H1 (cell line): ENCODE measurements at regions not wholly inside any gene's neighbourhood (a gene's known extent, or its start where the extent isn't known, plus 50 kb on each side); places are given as distances from the start of the nearest gene placed in this dataset.

Source experiments
- CTCF ChIA-PET: fragments of 300-600 bp; sonication (Branson Sonifier 250); formaldehyde crosslinking; loops from one replicate; lab custom pipeline; 2021; ENCODE audit not compliant: partially characterized antibody; lab: Charles Lee
- POLR2A ChIA-PET: fragments of 300-600 bp; sonication (Branson Sonifier 250); formaldehyde crosslinking; loops from one replicate; lab custom pipeline; 2021; ENCODE audit warnings: inconsistent platforms; ENCODE audit not compliant: partially characterized antibody; lab: Charles Lee
- DNase-seq, 2 experiments: peaks; one replicate each; pipeline versions ENCODE4 v3.0.0 to v3.0.0-alpha.2; 2010 to 2022; ENCODE audit warnings: low spot score in 2 of 2, low read depth in 1 of 2, mixed read lengths in 1 of 2
- FAIRE-seq: peaks from 2 replicates; lab custom pipeline; 2011; peaks lifted over from hg19 to GRCh38; lab: Jason Lieb, UNC
- H2AFZ ChIP-seq: 2 replicates; pipeline ENCODE4 v1.8.1; 2012; ENCODE audit warnings: low read length, inconsistent platforms
- H2AK5ac ChIP-seq: 2 replicates; pipeline ENCODE4 v1.6.1; 2013; ENCODE audit warnings: low read depth, low read length
- H2BK120ac ChIP-seq: replicated peaks from 2 replicates; pipeline ENCODE3; 2013; ENCODE audit warnings: low read depth, low read length, inconsistent platforms
- H2BK12ac ChIP-seq: 2 replicates; pipeline ENCODE4 v1.6.1; 2013; ENCODE audit warnings: low read depth, low read length
- H2BK15ac ChIP-seq: 2 replicates; pipeline ENCODE4 v1.6.1; 2013; ENCODE audit warnings: low read length
- H2BK20ac ChIP-seq: 2 replicates; pipeline ENCODE4 v1.6.1; 2013; ENCODE audit warnings: low read length
- H2BK5ac ChIP-seq: 2 replicates; pipeline ENCODE4 v1.6.1; 2013; ENCODE audit warnings: low read depth, low read length
- H3K14ac ChIP-seq: 2 replicates; pipeline ENCODE4 v1.6.1; 2013; ENCODE audit warnings: inconsistent platforms; ENCODE audit not compliant: insufficient read length
- H3K18ac ChIP-seq: 2 replicates; pipeline ENCODE4 v1.6.1; 2013; ENCODE audit warnings: low read length; ENCODE audit errors: extremely low read depth
- H3K23ac ChIP-seq: 2 replicates; pipeline ENCODE4 v1.6.1; 2013; ENCODE audit warnings: inconsistent platforms; ENCODE audit not compliant: insufficient read length
- H3K23me2 ChIP-seq: 2 replicates; pipeline ENCODE4 v1.6.1; 2013; ENCODE audit warnings: low read depth, low read length
- H3K27ac ChIP-seq: 2 replicates; pipeline ENCODE4 v1.6.1; 2011; ENCODE audit warnings: low read depth, low read length, inconsistent platforms
- H3K27me3 ChIP-seq, 4 experiments: replicated peaks in 1 of 4; 1 replicate in 1 of 4; 2 replicates in 3 of 4; pipeline versions ENCODE4 v1.6.1 to v1.8.1; 2011 to 2013; ENCODE audit warnings: low read length in 3 of 4, mild to moderate bottlenecking in 3 of 4, inconsistent platforms in 2 of 4, mixed read lengths in 2 of 4, moderate library complexity in 1 of 4; ENCODE audit not compliant: control insufficient read depth in 3 of 4, insufficient read depth in 3 of 4; ENCODE audit errors: extremely low read depth in 1 of 4
- H3K36me3 ChIP-seq, 4 experiments: 2 replicates each; pipeline versions ENCODE4 v1.6.1 to v1.8.1; 2011 to 2013; ENCODE audit warnings: mild to moderate bottlenecking in 4 of 4, low read length in 3 of 4, moderate library complexity in 2 of 4, control low read depth in 1 of 4, inconsistent platforms in 1 of 4; ENCODE audit not compliant: insufficient read depth in 4 of 4, control insufficient read depth in 2 of 4
- H3K4ac ChIP-seq: replicated peaks from 2 replicates; pipeline ENCODE3; 2013; ENCODE audit warnings: low read length, low read depth, mixed read lengths, inconsistent platforms; ENCODE audit not compliant: insufficient read length
- H3K4me1 ChIP-seq, 4 experiments: replicated peaks in 1 of 4; 1 replicate in 1 of 4; 2 replicates in 3 of 4; pipeline versions ENCODE4 v1.6.1 to v1.8.1; 2011 to 2013; ENCODE audit warnings: low read length in 3 of 4, inconsistent platforms in 2 of 4, mixed read lengths in 1 of 4; ENCODE audit not compliant: insufficient read depth in 4 of 4, control insufficient read depth in 3 of 4
- H3K4me2 ChIP-seq, 2 experiments: 2 replicates each; pipeline versions ENCODE4 v1.6.1 to v1.8.1; 2011 to 2013; ENCODE audit warnings: low read depth in 2 of 2, low read length in 2 of 2, control low read depth in 1 of 2, inconsistent platforms in 1 of 2, mild to moderate bottlenecking in 1 of 2; ENCODE audit not compliant: insufficient read depth in 1 of 2
- H3K4me3 ChIP-seq, 4 experiments: fragments of 200-600, 300-600 bp in 1 of 4; sonication (generic), shearing (Covaris generic), sonication (Bioruptor Twin) in 1 of 4; 2 replicates each; pipeline versions ENCODE4 v1.5.1 to v1.8.1; 2011 to 2016; ENCODE audit warnings: low read length in 4 of 4, low read depth in 3 of 4, control low read depth in 2 of 4, inconsistent platforms in 2 of 4, mild to moderate bottlenecking in 2 of 4, mixed read lengths in 1 of 4, moderate library complexity in 1 of 4; ENCODE audit not compliant: insufficient read depth in 2 of 4; ENCODE audit errors: extremely low read depth in 1 of 4
- H3K56ac ChIP-seq: replicated peaks from 2 replicates; pipeline ENCODE3; 2013; ENCODE audit warnings: low read depth, mild to moderate bottlenecking, mixed read lengths, low read length, inconsistent platforms; ENCODE audit not compliant: insufficient read length
- H3K79me1 ChIP-seq: 2 replicates; pipeline ENCODE4 v1.6.1; 2013; ENCODE audit warnings: low read depth, low read length, control low read depth
- H3K79me2 ChIP-seq, 2 experiments: 2 replicates each; pipeline versions ENCODE4 v1.6.1 to v1.8.1; 2012 to 2013; ENCODE audit warnings: low read length in 2 of 2, mild to moderate bottlenecking in 2 of 2, inconsistent platforms in 1 of 2; ENCODE audit not compliant: insufficient read depth in 2 of 2, control insufficient read depth in 1 of 2
- H3K9ac ChIP-seq, 4 experiments: replicated peaks in 1 of 4; 1 replicate in 1 of 4; 2 replicates in 3 of 4; pipeline versions ENCODE4 v1.6.1 to v1.8.1; 2011 to 2013; ENCODE audit warnings: low read depth in 3 of 4, low read length in 3 of 4, control low read depth in 2 of 4, mild to moderate bottlenecking in 2 of 4, moderate library complexity in 2 of 4, inconsistent platforms in 1 of 4; ENCODE audit errors: extremely low read depth in 1 of 4
- H3K9me3 ChIP-seq, 2 experiments: 2 replicates each; pipeline versions ENCODE4 v1.6.1 to v1.8.1; 2012 to 2013; ENCODE audit warnings: mild to moderate bottlenecking in 2 of 2, moderate library complexity in 2 of 2, control low read depth in 1 of 2, inconsistent platforms in 1 of 2, low read depth in 1 of 2, low read length in 1 of 2, mixed read lengths in 1 of 2; ENCODE audit not compliant: insufficient read depth in 2 of 2
- H4K20me1 ChIP-seq, 2 experiments: replicated peaks in 1 of 2; 2 replicates each; pipeline versions ENCODE3 to v1.8.1; 2011 to 2013; ENCODE audit warnings: inconsistent platforms in 2 of 2, low read length in 2 of 2, mild to moderate bottlenecking in 1 of 2; ENCODE audit not compliant: insufficient read depth in 2 of 2, control insufficient read depth in 1 of 2
- H4K5ac ChIP-seq: 2 replicates; pipeline ENCODE4 v1.6.1; 2013; ENCODE audit warnings: low read length, low read depth, mixed read lengths, inconsistent platforms; ENCODE audit not compliant: insufficient read length
- H4K8ac ChIP-seq: 2 replicates; pipeline ENCODE4 v1.8.0; 2013; ENCODE audit warnings: mild to moderate bottlenecking, moderate library complexity, low read length, inconsistent platforms; ENCODE audit not compliant: insufficient read depth; ENCODE audit errors: extremely low read depth
- H4K91ac ChIP-seq: replicated peaks from 2 replicates; pipeline ENCODE3; 2013; ENCODE audit warnings: low read length, mixed read lengths, inconsistent platforms; ENCODE audit not compliant: insufficient read length
- ATF3 ChIP-seq: IDR thresholded peaks from 2 replicates; pipeline ENCODE4 v1.6.1; 2011; ENCODE audit warnings: low read depth, mild to moderate bottlenecking, low read length; ENCODE audit not compliant: insufficient read depth
- BRCA1 ChIP-seq: IDR thresholded peaks from 2 replicates; pipeline ENCODE4 v1.6.1; 2012; ENCODE audit warnings: low read depth, low read length, improper control_type of control experiment
- CREB1 ChIP-seq: IDR thresholded peaks from 2 replicates; pipeline ENCODE4 v1.6.1; 2012; ENCODE audit warnings: inconsistent platforms
- NRF1 ChIP-seq: IDR thresholded peaks from 2 replicates; pipeline ENCODE4 v1.6.1; 2011; ENCODE audit warnings: mild to moderate bottlenecking, low read depth, low read length, improper control_type of control experiment
- SIN3A ChIP-seq, 2 experiments: IDR thresholded peaks in 1 of 2; conservative IDR thresholded peaks in 1 of 2; 2 replicates each; pipeline ENCODE4 v1.6.1; 2011 to 2012; ENCODE audit warnings: low read length in 2 of 2, improper control_type of control experiment in 1 of 2, low read depth in 1 of 2, mild to moderate bottlenecking in 1 of 2
- SIX5 ChIP-seq: IDR thresholded peaks from 2 replicates; pipeline ENCODE4 v1.6.1; 2011; ENCODE audit warnings: mild to moderate bottlenecking, low read depth, low read length
- SP4 ChIP-seq: IDR thresholded peaks from 2 replicates; pipeline ENCODE4 v1.6.1; 2012; ENCODE audit warnings: low read length, inconsistent platforms
- TAF7 ChIP-seq: optimal IDR thresholded peaks from 2 replicates; pipeline ENCODE3; 2011; ENCODE audit warnings: low read depth, mild to moderate bottlenecking, inconsistent platforms, low read length, moderate library complexity, borderline replicate concordance
- YY1 ChIP-seq: IDR thresholded peaks from 2 replicates; pipeline ENCODE4 v1.6.1; 2011; ENCODE audit warnings: low read depth, mild to moderate bottlenecking, low read length
- WGBS, 2 experiments: shearing (Covaris generic) in 1 of 2; methylation state at CpG; one replicate each; pipeline versions ENCODE4 v1.1.6 to v1.1.7; 2013 to 2015; ENCODE audit warnings: low lambda C conversion rate in 2 of 2, mixed read lengths in 2 of 2, inconsistent platforms in 1 of 2, low coverage in 1 of 2, missing lambda C conversion rate in 1 of 2; ENCODE audit not compliant: insufficient replicate concordance in 2 of 2, insufficient coverage in 1 of 2, insufficient read length in 1 of 2; ENCODE audit errors: extremely low coverage in 1 of 2, missing lambda C conversion rate in 1 of 2; 5-methylcytosine and 5-hydroxymethylcytosine counted together

- Histone ChIP-seq H3K18ac (no peak overlapping the region), H2BK20ac (no peak overlapping the region), H3K56ac (no peak overlapping the region), H3K27me3 (no peaks in the 10 kb centered on the region), H3K14ac (no peak overlapping the region), H4K91ac (no peak overlapping the region), H2BK12ac (no peak overlapping the region), H3K79me2 (no peaks in the 10 kb centered on the region), H3K79me1 (no peaks in the 10 kb centered on the region), H2BK120ac (no peak overlapping the region), H4K8ac (no peak overlapping the region), H3K9ac (no peak overlapping the region), H3K23me2 (no peaks in the 10 kb centered on the region), H3K4me2 (no peak overlapping the region), H2AK5ac (no peak overlapping the region), H4K20me1 (no peaks in the 10 kb centered on the region), H3K4ac (no peak overlapping the region), H3K27ac (no peak overlapping the region), H2BK15ac (no peak overlapping the region), H4K5ac (no peak overlapping the region), H2BK5ac (no peak overlapping the region), H2AFZ (no peak overlapping the region), H3K4me3 (no peak overlapping the region), H3K36me3 (no peaks in the 10 kb centered on the region), H3K4me1 (no peaks in the 10 kb centered on the region), H3K23ac (no peak overlapping the region), H3K9me3 (no peaks in the 10 kb centered on the region)
- CTCF ChIA-PET = no interaction called here
- no peak for FAIRE-seq
- WGBS, 2 experiments = 97% methylated on average over 3 of the region's 3 CpGs; no CpG with 5 or more reads in 1 of the 2 experiments
- DNase-seq = no peak
- POLR2A ChIA-PET = no interaction called here
- TF ChIP-seq YY1 (no peak), SIN3A (conservative IDR thresholded peaks at IDR 0.05 in 1 of 2, IDR thresholded peaks at IDR 0.05 in 1 of 2; ENCODE audit: low read depth in 1 of 2, low read length in 2 of 2) (no peak), TAF7 (no peak), BRCA1 (no peak), NRF1 (no peak), SIX5 (no peak), SP4 (no peak), ATF3 (no peak), CREB1 (no peak)
Measured at GRCh38 chr10:64795847-64796246, 1274.6 kb downstream of the REEP3 start.
